Cardiac fibroblast (primary cell): ENCODE measurements at regions not wholly inside any gene's neighbourhood (a gene's known extent, or its start where the extent isn't known, plus 50 kb on each side); places are given as distances from the start of the nearest gene placed in this dataset.

Experiments
- DNase-seq, 2 donors: peaks; one replicate each; pipeline versions ENCODE4 v3.0.0 to v3.0.0-alpha.2; 2010; ENCODE audit warnings: low read depth in 2 of 2
- H3K4me3 ChIP-seq, 2 donors: replicated peaks in 1 of 2; 1 replicate in 1 of 2; 2 replicates in 1 of 2; pipeline ENCODE4 v1.5.1; 2011; ENCODE audit warnings: low read depth in 2 of 2, low read length in 2 of 2, mild to moderate bottlenecking in 2 of 2, moderate library complexity in 1 of 2
- TF ChIP-seq, protein P1 (sequence below): IDR thresholded peaks from one replicate; pipeline ENCODE4 v1.5.1; 2011; ENCODE audit warnings: low read depth, mild to moderate bottlenecking, low read length, inconsistent platforms

DNA sequence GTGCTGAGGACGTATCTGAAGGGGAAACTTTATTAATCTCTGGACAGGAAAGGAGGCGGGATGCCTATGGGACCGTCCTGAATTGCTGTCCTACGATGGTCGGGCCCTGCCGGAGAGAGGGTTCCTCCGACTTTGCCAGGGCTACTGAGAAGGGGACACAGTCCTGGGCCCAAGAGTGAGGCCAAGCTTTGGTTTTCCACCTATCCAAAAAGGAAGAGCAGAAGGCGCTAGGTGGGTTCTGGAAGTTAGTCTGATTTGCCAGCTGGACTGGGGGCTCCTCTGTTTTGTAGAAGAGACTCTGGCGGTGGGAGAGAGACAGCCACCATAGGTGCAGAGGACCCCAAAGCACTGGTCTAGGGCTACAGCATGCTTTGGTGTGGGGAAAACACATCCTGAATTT is 243.8 kb upstream of the IRX4 start:
- H3K4me3 ChIP-seq = no peak overlapping the region
- no peak for DNase-seq
- TF ChIP-seq, protein P1, sequence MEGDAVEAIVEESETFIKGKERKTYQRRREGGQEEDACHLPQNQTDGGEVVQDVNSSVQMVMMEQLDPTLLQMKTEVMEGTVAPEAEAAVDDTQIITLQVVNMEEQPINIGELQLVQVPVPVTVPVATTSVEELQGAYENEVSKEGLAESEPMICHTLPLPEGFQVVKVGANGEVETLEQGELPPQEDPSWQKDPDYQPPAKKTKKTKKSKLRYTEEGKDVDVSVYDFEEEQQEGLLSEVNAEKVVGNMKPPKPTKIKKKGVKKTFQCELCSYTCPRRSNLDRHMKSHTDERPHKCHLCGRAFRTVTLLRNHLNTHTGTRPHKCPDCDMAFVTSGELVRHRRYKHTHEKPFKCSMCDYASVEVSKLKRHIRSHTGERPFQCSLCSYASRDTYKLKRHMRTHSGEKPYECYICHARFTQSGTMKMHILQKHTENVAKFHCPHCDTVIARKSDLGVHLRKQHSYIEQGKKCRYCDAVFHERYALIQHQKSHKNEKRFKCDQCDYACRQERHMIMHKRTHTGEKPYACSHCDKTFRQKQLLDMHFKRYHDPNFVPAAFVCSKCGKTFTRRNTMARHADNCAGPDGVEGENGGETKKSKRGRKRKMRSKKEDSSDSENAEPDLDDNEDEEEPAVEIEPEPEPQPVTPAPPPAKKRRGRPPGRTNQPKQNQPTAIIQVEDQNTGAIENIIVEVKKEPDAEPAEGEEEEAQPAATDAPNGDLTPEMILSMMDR = no peak

- no peak overlapping the region for H3K4me3 ChIP-seq
- DNase-seq = no peak
- TF ChIP-seq, protein P1 = no peak
Observed at GRCh38 chr5:2125901-2126265, 243.2 kb upstream of the IRX4 start.

- DNase-seq = no peak
- no peak overlapping the region for H3K4me3 ChIP-seq
- TF ChIP-seq, protein P1 = no peak
Observed at GRCh38 chr5:2125171-2125900, 242.6 kb upstream of the IRX4 start.

DNA sequence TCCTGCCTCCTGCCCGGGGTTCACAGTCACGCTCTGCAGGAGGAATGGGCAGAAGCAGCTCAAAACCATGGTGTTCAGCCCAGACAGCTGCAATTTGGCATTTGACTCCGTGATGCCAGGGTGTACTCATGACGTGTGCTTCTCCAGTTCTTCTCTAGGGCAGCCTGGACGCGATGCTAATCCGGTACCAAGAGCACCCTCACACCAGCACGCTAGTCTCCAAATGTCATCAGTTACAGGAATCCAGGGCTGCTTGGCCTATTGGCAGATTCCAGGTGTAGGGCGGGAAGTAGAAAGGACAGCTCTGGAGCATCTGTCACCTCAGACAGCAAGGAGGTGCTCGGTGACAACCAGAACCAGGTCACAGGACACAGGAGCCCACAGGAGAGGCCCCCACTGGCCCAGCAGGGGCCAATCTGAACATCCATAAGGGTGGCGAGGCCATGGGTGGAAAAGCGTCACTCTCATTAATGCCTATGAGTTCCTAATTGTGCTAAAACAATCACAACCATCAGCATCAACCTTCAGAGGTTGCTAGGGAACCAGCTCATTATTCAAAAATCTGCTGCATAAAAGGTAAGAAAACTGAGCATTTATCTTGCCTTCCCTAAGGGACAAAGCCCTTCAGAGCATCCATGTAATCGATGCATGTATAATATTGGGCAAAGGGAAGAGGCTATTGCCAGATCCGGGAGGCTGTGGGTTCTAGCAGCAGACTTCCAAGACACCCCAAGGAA is 241.9 kb upstream of the IRX4 start:
- TF ChIP-seq, protein P1 = no peak
- no peak overlapping the region for H3K4me3 ChIP-seq
- no peak for DNase-seq

- DNase-seq = no peak
- no peak overlapping the region for H3K4me3 ChIP-seq
- TF ChIP-seq, protein P1 = no peak
Observed at GRCh38 chr5:2123874-2124273, 241.1 kb upstream of the IRX4 start.

- no peak for DNase-seq
- TF ChIP-seq, protein P1 = no peak
Observed at GRCh38 chr5:2120361-2120760, 237.6 kb upstream of the IRX4 start.

More at GRCh38 chr5:2120361-2120760, 237.6 kb upstream of the IRX4 start:
- no peak overlapping the region for H3K4me3 ChIP-seq
